NCI-H2171 treated with DMSO at 0.1 percent for 48 hours (cell line): ENCODE measurements at regions not wholly inside any gene's neighbourhood (a gene's known extent, or its start where the extent isn't known, plus 50 kb on each side); places are given as distances from the start of the nearest gene placed in this dataset.
"Not testable (repeated sequence)": the region's sequence is repeated elsewhere in the genome, so short reads cannot be mapped to it uniquely, and the experiment has no call there.

Experiments
- DNase-seq: peaks from one replicate; lab custom pipeline; 2025; lab: John Stamatoyannopoulos, UW

DNA sequence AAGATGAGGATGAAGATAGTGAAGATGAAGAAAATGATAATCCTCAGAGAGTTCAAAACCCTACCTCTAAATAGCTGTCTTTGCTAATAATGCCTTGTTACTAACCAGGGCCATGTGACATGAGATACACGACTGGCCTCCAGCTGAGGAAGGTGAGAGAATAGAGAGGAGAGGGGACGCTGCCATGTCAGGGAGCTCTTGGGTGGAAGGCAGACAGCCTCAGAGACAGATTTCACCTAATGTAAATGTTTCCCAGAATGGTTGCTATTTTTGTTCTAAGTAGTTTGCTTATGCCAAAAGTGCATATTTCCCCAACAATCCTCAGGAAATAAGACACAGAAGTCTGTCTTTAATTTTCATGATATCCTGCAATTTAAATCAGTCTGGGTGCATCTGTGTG, 138.4 kb downstream of the ELOVL4 start:
- DNase-seq, result no peak

DNA sequence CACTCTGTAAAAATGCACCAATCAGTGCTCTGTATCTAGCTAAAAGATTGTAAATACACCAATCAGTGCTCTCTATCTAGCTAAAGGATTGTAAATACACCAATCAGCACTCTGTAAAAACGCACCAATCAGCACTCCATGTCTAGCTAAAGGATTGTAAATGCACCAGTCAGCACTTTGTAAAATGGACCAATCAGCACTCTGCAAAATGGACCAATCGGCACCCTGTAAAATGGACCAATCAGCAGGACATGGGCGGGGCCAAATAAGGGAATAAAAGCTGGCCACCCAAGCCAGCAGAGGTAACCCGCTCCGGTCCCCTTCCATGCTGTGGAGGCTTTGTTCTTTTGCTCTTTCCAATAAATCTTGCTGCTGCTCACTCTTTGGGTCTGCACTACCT, 140.7 kb downstream of the ELOVL4 start:
- not testable (repeated sequence) for DNase-seq

DNA sequence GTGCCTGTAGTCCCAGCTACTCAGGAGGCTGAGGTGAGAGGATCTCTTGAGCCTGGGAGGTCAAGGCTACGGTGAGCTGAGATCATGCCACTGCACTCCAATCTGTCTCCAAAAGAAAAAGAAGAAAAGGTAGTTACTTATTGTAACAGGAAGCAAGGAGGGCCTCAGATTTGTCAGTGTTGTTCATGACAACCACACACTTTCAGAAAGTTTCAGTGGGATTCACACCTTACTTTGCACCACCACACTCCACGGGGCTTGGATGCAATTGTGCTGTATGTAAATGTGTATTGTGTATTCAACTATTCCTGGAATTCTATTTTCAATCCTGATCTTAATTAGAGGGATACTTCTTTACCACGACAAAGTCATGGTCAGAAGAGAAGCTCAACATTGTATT, 142.6 kb downstream of the ELOVL4 start:
- DNase-seq, result no peak

DNA sequence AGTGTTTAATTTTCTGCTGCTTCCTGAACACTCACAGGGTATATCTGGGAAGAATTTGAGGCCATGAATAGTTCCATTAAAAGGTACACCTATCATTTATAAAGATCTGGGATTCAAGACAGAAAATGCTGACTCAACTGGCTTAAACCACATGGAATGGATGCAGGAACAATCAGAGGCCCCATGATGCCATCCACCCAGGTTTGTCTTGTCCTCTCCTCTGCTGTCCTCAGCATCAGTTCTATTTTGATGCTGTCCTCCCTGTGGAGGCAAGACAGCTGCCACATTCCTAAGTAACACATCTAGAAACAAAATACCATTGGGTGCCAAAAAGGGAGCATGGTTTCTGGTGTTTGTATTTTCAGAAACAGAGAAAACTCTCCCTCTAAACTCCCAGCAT, 143.4 kb downstream of the ELOVL4 start:
- DNase-seq, result no peak

DNA sequence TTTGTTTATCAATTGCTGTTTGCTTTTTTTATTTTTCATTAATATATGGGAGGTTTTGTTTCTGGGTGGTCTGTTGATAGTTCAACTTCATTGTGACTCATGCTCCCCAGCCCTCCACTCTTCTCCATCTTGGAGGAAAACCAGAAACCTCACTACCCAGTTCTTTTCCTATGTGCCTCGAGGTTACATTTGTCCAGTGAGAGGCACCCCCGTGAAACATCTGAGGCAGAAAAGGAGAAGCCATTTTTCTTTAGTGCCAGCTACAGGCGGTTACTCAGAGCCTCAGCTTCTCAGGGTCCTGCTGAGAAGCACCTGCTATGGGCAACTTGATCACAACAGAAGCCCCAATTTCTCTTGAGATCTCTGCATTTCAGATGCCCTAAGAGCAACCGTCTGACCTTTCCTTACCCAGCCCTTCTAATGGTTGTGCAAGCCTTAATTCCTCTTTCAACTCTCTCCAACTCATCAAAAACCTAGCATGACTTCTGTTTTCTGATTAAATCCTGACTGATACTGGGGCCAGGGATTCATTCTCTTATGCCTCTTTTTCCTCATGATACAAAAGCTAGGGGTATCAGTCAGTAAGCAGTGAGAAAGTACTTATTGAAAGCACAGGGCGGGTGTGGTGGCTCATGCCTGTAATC, 144.6 kb downstream of the ELOVL4 start:
- no peak for DNase-seq

DNA sequence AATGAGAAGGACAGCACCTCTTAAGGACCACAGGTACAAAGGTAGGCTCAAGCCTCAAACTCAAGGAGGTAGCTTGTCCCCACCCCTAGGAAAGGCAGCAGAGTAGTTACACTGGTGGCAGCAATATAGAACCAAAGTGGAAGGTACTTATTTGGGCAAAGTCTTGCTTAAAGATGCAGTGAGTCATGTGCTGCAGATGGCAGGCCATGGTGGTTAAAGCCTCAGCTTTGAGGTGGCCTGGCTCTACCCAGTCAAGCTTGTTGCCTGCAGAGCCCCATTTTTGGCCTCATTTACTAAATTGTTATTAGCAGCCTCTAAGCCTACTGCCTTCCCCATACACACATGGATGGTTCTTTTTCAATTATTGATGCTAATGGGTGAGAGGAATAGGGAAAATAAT, 146.0 kb downstream of the ELOVL4 start:
- no peak for DNase-seq

DNA sequence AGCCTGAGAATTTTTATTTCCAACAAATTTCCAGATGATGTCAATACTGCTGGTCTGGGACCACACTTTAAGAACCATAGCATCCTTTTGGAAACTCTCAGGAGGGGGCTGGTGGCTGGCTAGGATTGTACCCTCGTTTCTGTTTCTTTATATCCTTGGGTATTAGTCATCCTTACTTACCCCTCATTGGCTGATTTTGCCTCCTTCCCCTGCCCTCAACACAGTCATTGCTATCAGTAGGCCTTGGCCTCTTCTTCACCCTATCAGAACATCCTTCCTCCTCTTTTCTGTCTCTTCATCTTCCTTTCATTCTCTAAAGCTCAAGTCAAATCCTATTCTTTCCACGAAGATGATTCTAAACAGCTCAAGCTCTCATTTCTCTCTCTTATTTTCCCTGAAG, 148.5 kb downstream of the ELOVL4 start:
- DNase-seq, result no peak

DNA sequence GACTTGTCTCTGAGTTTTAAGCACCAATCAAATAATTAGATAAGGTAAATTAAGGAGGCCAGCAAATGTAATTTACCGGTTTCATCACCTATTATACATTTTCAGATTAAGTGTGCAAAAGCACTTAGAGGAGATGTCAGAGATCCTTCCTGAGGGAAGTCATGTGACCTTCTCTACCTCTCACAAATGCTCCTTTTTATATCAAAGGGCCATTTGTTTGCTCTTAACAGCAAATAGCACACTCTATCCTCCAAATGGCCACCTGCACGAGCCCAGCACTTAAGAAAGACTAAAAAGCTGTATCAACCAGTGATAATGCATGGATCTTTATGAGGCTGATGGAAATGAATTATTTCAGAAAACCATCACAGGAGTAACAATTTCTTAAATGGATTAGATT, 149.4 kb downstream of the ELOVL4 start:
- no peak for DNase-seq

DNA sequence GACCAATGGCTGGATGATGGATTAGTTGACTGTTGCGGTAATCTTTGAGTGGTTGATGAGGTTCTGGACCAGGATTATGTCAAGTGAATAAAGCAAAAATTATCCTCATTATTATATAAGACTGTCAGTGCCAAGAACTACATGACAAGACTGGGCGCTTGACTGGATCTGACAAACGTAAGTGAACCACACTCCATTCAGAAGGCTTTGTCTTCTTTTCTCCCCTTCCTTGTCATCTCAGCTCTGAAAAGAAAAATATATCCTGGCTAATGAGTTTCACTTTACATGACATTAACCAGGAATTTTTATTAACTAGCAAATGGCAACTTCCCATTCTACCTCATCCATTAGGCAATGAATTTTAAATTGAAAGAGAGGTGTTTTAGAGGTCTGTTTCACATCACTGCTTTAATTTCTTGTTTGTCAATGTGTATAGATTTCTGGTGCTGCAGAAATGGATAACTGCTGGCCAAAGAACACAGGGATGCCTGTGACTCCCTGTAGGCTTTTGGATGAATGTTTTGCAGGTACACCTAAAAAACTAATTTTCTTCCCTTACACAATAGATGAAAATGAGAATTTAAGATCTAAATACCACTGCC, 150.1 kb downstream of the ELOVL4 start:
- no peak for DNase-seq

DNA sequence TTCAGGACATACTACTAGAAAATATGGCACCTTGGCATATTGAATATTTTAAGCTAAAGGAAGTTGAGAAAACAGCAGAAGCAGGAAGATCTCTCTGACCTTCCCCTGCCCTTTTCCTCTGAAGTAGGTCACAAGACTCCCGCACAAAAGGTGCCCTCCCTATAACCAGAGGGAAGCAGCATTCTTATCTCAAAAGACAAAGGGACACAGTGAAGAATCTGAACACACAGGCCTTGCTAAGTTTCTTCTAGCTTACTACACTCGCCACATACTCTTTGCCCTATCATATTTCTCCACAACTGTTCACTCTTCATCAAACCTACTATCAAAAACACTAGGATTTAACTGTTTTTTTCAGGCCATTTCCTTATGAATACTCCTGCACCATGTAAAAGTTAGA, 151.2 kb downstream of the ELOVL4 start:
- DNase-seq, result no peak

DNA sequence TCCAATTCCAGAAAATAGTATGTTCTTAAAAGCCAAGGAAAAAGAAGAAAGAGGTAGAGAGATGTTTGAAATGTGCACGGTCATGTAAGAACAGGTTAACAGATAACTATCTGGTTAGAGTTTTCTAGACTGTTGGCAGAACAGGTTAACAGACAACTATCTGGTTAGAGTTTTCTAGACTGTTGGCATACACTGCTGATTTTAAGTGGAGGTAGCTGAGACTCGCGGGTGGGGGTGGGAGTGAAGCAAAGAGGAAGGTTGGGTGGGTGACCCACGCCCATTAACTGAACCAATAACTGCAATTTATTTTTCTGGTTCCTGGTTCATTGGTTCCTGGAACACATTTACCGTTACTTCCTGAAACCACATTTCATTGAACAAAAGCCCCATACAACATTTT, 157.5 kb downstream of the ELOVL4 start:
- DNase-seq, result no peak

DNA sequence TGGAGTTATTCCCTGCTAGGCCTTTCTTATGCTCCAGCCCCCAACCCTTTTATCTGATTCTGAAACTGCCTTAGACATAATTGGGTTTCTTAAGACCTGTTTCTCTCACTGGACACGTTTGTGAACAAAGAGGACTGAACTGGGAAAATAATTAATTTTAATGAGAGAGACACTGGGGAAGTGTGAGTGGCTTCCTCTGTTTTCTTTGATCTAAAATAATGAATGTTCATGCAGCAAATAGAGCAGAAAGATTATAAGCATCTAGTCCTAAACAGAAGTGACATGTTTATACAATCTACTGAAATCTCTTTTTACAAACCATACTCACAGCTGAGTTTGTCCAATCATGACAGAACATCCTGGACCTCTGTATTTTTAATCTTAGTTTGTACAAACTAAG, 157.6 kb downstream of the SH3BGRL2 start:
- no peak for DNase-seq

DNA sequence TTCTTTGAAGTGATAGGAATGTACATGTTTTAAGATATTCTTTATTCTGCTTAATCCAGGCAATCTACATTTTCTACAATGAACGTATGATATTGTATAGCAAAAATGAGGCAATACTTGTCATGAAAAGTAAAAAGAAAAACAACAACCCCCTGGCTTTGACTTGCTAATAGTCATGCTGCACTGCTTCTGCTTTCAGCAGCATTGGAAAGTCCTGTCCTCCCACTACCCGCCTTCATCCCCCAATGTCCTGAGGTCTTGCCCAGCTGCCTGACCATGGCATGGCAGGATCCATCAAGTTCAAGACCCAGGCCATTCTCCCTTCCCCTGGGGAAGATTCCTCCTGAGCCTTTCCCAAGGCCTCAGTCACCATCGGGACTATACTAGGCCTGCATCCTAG, 156.5 kb downstream of the SH3BGRL2 start:
- DNase-seq, result no peak

DNA sequence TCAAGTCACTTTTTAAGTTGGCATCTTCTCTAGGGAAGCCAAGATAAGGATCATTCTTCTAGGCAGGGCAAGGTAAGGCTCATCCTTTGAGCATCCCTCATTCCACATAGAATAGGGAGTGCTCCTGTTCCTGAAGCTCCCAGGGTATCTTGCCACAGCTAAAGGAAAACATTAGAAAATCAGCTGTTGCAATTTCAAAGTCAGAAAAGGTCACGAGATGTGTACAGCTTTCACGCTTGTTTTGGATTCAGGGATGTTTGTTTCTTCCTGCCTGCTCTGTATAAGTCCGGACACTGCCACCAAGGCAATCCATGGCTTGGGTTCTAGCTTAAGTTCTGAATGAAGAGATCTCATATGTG, 153.2 kb downstream of the SH3BGRL2 start:
- DNase-seq, result no peak

DNA sequence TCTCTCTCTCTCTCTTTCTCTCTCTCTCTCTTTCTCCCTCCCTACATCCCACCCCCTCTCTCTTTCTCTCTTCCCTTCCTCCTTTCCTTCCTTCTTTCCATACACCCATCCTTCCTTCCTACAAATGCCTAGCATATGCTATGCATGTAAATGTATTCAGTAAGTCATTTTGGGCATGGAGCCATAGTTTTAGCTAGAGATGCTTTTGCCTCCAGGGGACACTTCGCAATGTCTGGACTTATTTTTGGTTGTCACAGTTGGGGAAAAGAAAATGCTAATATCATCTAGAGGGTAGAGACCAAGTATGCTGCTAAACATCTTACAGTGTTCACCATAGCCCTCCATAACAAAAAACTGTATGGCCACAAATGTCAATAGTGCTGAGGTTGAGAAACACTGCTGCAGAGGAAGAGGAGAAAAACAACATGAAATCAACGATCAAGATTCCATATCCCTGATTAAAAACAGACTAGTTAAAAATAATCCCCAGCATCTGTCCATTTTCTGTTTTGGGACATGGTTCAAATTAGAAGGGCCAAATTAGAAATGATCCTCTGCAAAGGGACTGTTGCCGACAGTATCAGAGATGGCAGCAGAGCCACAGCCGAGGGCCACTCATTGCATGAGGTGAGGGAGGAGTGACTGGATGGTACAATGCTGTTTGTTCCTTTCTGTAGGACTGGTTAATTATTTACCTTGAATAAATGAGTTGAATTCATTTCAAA, 152.7 kb downstream of the SH3BGRL2 start:
- DNase-seq, result no peak

DNA sequence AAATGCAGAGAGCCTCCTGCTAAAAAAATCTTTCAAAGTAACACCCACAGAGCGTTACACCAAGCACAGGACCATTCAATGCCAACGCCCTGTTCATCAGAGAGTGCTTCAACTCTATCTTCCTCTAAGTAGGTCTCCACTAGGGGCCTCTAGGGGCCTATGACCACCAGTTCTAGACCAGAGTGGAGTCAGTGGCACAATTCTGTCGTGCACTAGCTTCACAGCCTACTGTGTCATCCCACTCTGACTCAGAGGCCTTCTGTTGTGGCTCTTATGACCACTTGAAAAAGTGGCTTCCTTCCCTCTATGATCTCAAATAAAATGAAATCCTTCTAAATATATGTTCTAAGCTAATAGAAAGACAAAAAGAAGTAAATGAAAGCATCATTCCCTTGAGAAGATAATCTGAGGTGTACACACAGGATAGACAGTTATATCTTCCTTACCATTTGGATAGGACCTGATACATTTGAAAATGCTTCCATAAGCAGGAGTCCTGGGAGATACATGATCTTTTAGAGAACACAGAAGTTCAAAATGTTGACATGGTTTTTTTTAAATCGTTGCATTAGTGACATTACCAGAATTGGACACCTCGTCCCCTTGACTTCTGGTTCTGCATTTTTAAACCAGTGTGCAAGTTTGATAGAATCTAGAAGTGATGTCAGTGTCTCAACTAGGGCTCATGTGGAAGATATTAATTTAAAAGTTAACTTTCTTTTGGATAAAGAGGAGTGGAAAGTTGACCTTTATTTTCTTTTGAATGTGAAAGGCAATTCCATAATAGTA, 151.9 kb downstream of the SH3BGRL2 start:
- DNase-seq, result no peak

DNA sequence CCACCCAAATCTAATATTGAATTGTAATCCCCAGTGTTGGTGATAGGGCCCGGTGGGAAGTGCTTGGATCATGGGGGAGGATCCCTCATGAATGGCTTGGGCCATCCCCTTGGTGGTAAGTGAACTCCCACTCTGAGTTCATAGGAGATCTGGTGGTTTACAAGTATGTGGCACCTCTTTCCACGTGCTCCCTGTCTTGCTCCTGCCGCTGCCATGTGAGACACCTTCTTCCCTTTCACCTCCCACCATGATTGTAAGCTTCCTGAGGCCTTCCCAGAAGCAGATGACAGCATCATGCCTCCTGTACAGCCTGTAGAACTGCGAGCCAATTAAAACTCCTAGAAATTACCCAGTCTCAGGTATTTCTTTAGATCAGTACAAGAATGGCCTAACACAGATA, 150.8 kb downstream of the SH3BGRL2 start:
- no peak for DNase-seq

DNA sequence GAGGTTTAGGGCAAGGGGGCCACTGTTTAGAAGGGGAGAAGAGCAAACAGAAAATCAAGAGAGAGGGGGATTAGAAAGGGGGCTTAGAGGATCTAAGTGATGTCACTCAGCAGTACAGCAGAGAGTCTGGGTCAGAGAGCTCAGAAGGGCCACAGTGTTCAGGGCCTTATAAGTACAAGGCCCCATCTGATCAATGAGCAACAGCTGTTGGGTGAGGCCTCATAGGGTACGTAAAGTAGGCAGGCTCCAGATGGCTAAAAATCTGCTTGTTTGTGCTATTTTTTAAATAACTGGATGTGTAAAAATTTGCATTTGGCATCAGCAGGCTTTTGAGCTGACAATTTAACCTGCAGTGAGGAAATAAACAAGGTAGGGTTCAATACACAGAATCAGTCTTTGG, 149.8 kb downstream of the SH3BGRL2 start:
- peak; percentile 51 for DNase-seq

DNA sequence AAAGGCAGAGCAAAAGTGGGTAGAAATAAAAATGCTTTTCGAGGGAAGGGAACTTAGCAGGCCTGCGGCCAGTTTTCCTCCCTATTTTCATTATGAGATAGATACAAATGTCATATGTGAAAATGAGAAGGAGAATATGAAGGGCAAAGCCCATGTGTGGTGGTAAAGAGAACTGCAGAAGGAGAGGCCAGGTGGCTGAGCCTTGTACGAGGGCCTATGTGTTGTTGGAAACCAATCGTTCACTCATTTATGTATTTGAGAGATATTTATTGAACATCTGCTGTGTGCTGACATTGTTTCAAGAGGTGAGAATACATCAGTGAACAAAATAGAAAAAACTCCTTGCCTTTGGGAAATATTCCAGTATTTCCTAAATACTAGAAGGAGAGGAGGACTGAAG, 147.7 kb downstream of the SH3BGRL2 start:
- peak; percentile 35 for DNase-seq

DNA sequence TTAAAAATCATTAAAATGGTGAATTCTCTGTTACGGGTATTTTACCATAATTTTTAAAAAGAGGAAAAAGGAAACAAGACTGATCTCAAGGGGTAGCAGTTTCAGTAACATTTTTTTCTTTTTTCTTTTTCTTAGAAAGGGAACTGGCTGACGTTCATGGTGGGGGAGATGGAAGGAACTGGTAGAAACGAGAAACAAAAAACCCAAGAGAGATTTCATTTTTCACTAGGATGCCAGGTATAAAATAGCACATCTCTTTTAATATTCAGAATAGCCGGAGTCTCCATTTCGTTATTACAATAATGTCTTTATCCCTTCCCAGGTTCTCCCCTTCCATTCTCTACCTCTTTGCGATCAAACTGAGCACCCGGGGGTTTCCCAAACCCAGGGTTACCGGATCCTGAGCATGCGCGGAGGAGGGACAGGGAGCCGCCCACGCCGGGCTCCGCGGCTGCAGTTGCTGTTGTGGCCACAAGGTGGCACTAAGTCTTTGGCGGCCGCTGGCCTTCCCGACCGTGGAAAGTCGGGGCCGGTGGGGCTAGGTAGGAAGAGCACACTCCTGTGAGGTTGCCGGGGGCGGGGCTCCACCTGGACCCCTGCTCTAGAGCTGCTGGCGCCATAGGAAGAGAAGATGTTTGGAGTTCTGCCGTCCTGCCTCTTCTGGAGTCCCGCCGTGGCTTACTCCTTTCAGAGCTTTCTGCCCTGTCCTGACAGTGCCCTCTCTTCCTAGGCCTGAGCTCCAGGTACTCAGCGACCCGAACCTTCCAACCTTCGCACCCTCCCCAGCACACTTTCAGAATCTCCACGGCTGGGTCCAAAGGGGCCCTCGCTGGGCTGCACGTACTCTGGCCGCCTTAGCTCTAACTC, 146.8 kb downstream of the SH3BGRL2 start:
- peak; percentile 48 for DNase-seq

DNA sequence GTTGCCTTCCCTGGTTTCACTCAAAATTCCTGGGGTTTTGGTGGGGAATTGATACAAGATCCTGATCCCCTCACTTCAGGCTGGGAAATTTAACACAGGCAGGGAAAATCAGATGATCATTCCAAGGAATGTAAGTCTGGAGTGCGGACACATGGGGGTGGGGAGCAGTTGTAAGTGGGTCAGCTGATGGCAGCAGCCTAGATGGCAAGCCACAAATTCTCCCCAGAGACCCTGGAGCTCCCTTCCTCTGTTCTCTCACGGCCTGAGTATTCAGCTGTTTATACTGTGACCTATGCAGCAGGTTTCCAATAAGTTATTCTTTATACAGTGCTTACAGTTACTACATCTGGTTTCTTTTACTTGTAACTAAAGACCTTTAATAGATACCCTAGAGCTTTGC, 144.9 kb downstream of the SH3BGRL2 start:
- DNase-seq, result no peak

DNA sequence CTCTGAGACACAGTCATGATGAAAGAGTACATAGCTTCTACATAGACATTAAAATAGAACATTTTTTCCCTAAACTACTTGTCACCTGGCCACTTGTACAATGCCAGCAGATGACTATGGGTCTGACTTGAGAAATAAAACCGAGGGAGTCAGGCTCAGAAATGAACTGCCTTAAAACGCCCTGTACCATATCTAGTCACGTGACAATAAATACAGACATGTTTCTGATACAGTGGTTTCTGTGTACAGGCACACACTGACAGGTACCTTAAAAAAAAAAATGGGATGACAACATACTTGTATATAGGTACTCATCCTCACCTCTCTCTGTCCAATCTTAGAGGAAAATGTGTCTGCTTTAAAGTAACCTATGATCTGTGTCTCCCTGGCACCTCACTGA, 144.1 kb downstream of the SH3BGRL2 start:
- no peak for DNase-seq
